Astrocyte (in vitro differentiated cells and primary cell): ENCODE measurements at regions not wholly inside any gene's neighbourhood (a gene's known extent, or its start where the extent isn't known, plus 50 kb on each side); places are given as distances from the start of the nearest gene placed in this dataset.

ENCODE experiments used
- DNase-seq: peaks from one replicate; pipeline ENCODE4 v3.0.0-alpha.2; 2010; ENCODE audit warnings: low read depth
- FAIRE-seq: peaks from 2 replicates; lab custom pipeline; 2011; peaks lifted over from hg19 to GRCh38; lab: Jason Lieb, UNC
- H2AFZ ChIP-seq: 2 replicates; pipeline ENCODE4 v1.6.0; 2012; ENCODE audit warnings: low read depth, low read length, inconsistent platforms
- H3K27ac ChIP-seq: 2 replicates; pipeline ENCODE4 v1.5.1; 2011; ENCODE audit warnings: low read depth, low read length, inconsistent platforms
- H3K27me3 ChIP-seq: 2 replicates; pipeline ENCODE4 v1.6.0; 2011; ENCODE audit warnings: low read length, inconsistent platforms; ENCODE audit not compliant: insufficient read depth
- H3K36me3 ChIP-seq: 2 replicates; pipeline ENCODE4 v1.5.1; 2011; ENCODE audit warnings: low read length, inconsistent platforms; ENCODE audit not compliant: insufficient read depth
- H3K4me1 ChIP-seq: 2 replicates; pipeline ENCODE4 v1.5.1; 2011; ENCODE audit warnings: low read length, inconsistent platforms; ENCODE audit not compliant: insufficient read depth
- H3K4me2 ChIP-seq: 2 replicates; pipeline ENCODE4 v1.6.0; 2012; ENCODE audit warnings: low read length, inconsistent platforms
- H3K4me3 ChIP-seq: 2 replicates; pipeline ENCODE4 v1.5.1; 2011; ENCODE audit warnings: low read depth, mild to moderate bottlenecking, low read length, inconsistent platforms; ENCODE audit not compliant: insufficient read depth
- H3K79me2 ChIP-seq: 2 replicates; pipeline ENCODE4 v1.6.0; 2012; ENCODE audit warnings: mild to moderate bottlenecking, low read length, inconsistent platforms; ENCODE audit not compliant: insufficient read depth
- H3K9ac ChIP-seq: 2 replicates; pipeline ENCODE4 v1.6.0; 2012; ENCODE audit warnings: mild to moderate bottlenecking, low read length, inconsistent platforms
- H3K9me3 ChIP-seq: 2 replicates; pipeline ENCODE4 v1.5.1; 2012; ENCODE audit warnings: low read depth, mild to moderate bottlenecking, low read length, inconsistent platforms; ENCODE audit not compliant: insufficient read depth
- H4K20me1 ChIP-seq: 2 replicates; pipeline ENCODE4 v1.6.0; 2012; ENCODE audit warnings: low read length, inconsistent platforms; ENCODE audit not compliant: insufficient read depth
- H3K27ac Mint-ChIP-seq: one replicate; pipeline ENCODE4 v1.8.0; 2021; ENCODE audit warnings: mild to moderate bottlenecking, mixed read lengths; ENCODE audit not compliant: unreplicated experiment
- H3K27me3 Mint-ChIP-seq: one replicate; pipeline ENCODE4 v1.8.0; 2021; ENCODE audit warnings: low read depth, mixed read lengths; ENCODE audit not compliant: unreplicated experiment
- H3K36me3 Mint-ChIP-seq: one replicate; pipeline ENCODE4 v1.8.0; 2021; ENCODE audit warnings: low read depth, mixed read lengths; ENCODE audit not compliant: unreplicated experiment
- H3K4me1 Mint-ChIP-seq: one replicate; pipeline ENCODE4 v1.8.0; 2021; ENCODE audit warnings: low read depth, mixed read lengths; ENCODE audit not compliant: unreplicated experiment
- H3K4me3 Mint-ChIP-seq: one replicate; pipeline ENCODE4 v1.8.0; 2021; ENCODE audit warnings: mild to moderate bottlenecking, moderate library complexity, mixed read lengths; ENCODE audit not compliant: unreplicated experiment
- H3K9me3 Mint-ChIP-seq: one replicate; pipeline ENCODE4 v1.8.0; 2021; ENCODE audit warnings: mild to moderate bottlenecking, mixed read lengths; ENCODE audit not compliant: unreplicated experiment
- EZH2 ChIP-seq: IDR thresholded peaks from 2 replicates; pipeline ENCODE4 v1.6.1; 2012; ENCODE audit warnings: mild to moderate bottlenecking, low read length, inconsistent platforms; ENCODE audit not compliant: insufficient read depth
- TF ChIP-seq, protein P1 (sequence below): IDR thresholded peaks from 2 replicates; pipeline ENCODE4 v1.5.1; 2011; ENCODE audit warnings: low read depth, mild to moderate bottlenecking, inconsistent platforms, low read length, moderate library complexity; ENCODE audit not compliant: insufficient read depth

DNA sequence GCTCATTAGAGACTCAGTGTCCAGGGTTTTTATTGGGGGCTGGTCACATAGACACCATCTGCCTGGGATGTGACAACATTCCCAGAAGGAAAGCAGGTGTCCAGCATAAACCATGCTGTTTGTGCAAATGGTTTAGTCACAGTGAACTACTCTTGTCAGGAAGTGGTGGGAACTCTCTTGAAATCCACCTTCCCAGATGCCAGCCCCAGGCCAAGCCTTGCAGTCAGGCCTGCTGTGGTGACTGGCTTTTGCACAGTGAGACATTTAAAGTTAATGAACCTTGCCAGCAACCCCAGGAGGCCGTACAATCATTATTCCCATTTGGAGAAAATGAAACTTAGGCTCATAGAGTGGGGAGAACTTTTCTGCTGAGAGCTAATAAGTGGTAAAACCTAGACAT is 242.5 kb upstream of the KCNG1 start:
- Mint-ChIP-seq H3K9me3 (peaks cover 6% of the 10 kb centered on the region), H3K27ac (no peak overlapping the region), H3K4me3 (no peak overlapping the region), H3K4me1 (no peaks in the 10 kb centered on the region), H3K36me3 (peaks cover 1% of the 10 kb centered on the region), H3K27me3 (no peaks in the 10 kb centered on the region)
- no peaks in the 10 kb centered on the region for H4K20me1 ChIP-seq
- no peak overlapping the region for H3K4me2 ChIP-seq
- FAIRE-seq = no peak
- H3K36me3 ChIP-seq = no peaks in the 10 kb centered on the region
- H3K27me3 ChIP-seq = no peaks in the 10 kb centered on the region
- H3K9me3 ChIP-seq = no peaks in the 10 kb centered on the region
- H3K27ac ChIP-seq = no peak overlapping the region
- H3K9ac ChIP-seq = no peak overlapping the region
- H2AFZ ChIP-seq = no peak overlapping the region
- no peaks in the 10 kb centered on the region for H3K79me2 ChIP-seq
- H3K4me3 ChIP-seq = no peak overlapping the region
- no peak for DNase-seq
- H3K4me1 ChIP-seq = no peaks in the 10 kb centered on the region
- TF ChIP-seq, protein P1, sequence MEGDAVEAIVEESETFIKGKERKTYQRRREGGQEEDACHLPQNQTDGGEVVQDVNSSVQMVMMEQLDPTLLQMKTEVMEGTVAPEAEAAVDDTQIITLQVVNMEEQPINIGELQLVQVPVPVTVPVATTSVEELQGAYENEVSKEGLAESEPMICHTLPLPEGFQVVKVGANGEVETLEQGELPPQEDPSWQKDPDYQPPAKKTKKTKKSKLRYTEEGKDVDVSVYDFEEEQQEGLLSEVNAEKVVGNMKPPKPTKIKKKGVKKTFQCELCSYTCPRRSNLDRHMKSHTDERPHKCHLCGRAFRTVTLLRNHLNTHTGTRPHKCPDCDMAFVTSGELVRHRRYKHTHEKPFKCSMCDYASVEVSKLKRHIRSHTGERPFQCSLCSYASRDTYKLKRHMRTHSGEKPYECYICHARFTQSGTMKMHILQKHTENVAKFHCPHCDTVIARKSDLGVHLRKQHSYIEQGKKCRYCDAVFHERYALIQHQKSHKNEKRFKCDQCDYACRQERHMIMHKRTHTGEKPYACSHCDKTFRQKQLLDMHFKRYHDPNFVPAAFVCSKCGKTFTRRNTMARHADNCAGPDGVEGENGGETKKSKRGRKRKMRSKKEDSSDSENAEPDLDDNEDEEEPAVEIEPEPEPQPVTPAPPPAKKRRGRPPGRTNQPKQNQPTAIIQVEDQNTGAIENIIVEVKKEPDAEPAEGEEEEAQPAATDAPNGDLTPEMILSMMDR = no peak
- TF ChIP-seq EZH2 = no peak

DNA sequence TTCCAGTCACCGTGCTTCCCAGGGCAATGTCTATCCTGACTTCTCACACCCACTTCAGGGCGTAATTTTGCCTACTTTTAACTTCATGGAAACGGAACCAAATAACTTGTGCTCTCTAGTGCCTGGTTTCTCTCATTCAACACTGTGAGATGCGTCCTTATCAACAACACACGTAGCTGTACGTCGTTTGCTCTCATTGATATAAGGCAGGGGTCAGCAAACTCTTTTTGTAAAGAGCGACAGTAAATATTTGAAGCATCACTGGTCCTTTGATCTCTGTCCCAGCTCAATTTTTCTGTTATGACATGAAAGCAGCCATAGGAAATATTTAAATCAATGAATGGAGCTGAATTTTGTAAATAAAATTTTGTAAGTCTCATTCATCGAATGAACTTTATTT is 239.3 kb upstream of the KCNG1 start:
- H3K9me3 ChIP-seq = no peaks in the 10 kb centered on the region
- H3K79me2 ChIP-seq = no peaks in the 10 kb centered on the region
- H2AFZ ChIP-seq = no peak overlapping the region
- no peaks in the 10 kb centered on the region for H3K4me1 ChIP-seq
- no peak overlapping the region for H3K9ac ChIP-seq
- peaks cover 3% of the 10 kb centered on the region for H3K9me3 Mint-ChIP-seq
- H3K36me3 ChIP-seq = no peaks in the 10 kb centered on the region
- H3K27me3 ChIP-seq = no peaks in the 10 kb centered on the region
- H4K20me1 ChIP-seq = no peaks in the 10 kb centered on the region
- no peak overlapping the region for H3K4me2 ChIP-seq
- DNase-seq (no peak), FAIRE-seq (no peak)
- no peak for TF ChIP-seq EZH2
- TF ChIP-seq, protein P1 = no peak
- H3K36me3 Mint-ChIP-seq = no peaks in the 10 kb centered on the region
- peaks cover 4% of the 10 kb centered on the region for H3K27me3 Mint-ChIP-seq
- H3K4me3 Mint-ChIP-seq = no peak overlapping the region
- H3K27ac ChIP-seq = no peak overlapping the region
- H3K4me3 ChIP-seq = no peak overlapping the region
- H3K4me1 Mint-ChIP-seq = peaks cover 10% of the 10 kb centered on the region
- H3K27ac Mint-ChIP-seq = no peak overlapping the region

DNA sequence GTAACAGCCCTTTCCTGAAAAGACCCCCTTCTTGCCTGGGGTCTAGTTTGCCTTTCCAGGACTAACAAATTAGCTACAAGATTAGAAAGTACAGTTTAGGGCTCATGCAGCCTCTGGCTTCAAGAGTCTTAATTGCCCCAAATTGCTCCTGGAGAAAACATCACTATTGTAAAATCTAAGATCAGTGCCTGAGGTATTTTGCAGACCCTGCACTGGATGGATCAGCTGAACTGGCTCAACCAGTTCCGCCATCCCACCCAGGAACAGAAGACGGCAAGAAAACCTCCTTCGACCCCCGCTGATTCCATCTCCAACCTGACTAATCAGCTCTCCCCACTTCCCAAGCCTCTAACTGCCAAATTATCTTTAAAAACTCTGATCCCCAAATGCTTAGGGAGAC is 236.5 kb upstream of the KCNG1 start:
- Histone ChIP-seq H3K4me3 (no peak overlapping the region), H4K20me1 (no peaks in the 10 kb centered on the region), H3K79me2 (no peaks in the 10 kb centered on the region), H3K9ac (no peak overlapping the region), H2AFZ (no peak overlapping the region), H3K36me3 (no peaks in the 10 kb centered on the region), H3K4me1 (no peaks in the 10 kb centered on the region), H3K27me3 (peaks cover 13% of the 10 kb centered on the region), H3K4me2 (no peak overlapping the region), H3K27ac (no peak overlapping the region), H3K9me3 (no peaks in the 10 kb centered on the region)
- no peaks in the 10 kb centered on the region for H3K36me3 Mint-ChIP-seq
- FAIRE-seq (no peak), DNase-seq (no peak)
- peaks cover 16% of the 10 kb centered on the region for H3K27me3 Mint-ChIP-seq
- H3K4me3 Mint-ChIP-seq = no peak overlapping the region
- peaks cover 10% of the 10 kb centered on the region for H3K4me1 Mint-ChIP-seq
- no peak overlapping the region for H3K27ac Mint-ChIP-seq
- no peaks in the 10 kb centered on the region for H3K9me3 Mint-ChIP-seq
- TF ChIP-seq EZH2 = no peak
- TF ChIP-seq, protein P1 = no peak
